HepG2 (cell line): ENCODE measurements at regions not wholly inside any gene's neighbourhood (a gene's known extent, or its start where the extent isn't known, plus 50 kb on each side); places are given as distances from the start of the nearest gene placed in this dataset.

Experiments
- SOX5 ChIP-seq: IDR thresholded peaks from 2 replicates; pipeline ENCODE4 v1.6.1; 2016; ENCODE audit warnings: borderline replicate concordance
- TCF7L2 ChIP-seq: IDR thresholded peaks from 2 replicates; pipeline ENCODE4 v1.6.1; 2011; ENCODE audit warnings: mild to moderate bottlenecking, low read depth, low read length, moderate library complexity
- ZBTB1 ChIP-seq: sonication (generic); formaldehyde crosslinking; IDR thresholded peaks from 2 replicates; pipeline ENCODE4 v1.4.0; 2020; ENCODE audit warnings: missing genetic modification reagents, borderline replicate concordance
- ZFP36 ChIP-seq: fragments of 150-350 bp; IDR thresholded peaks from 2 replicates; pipeline ENCODE4 v1.6.1; 2018; ENCODE audit warnings: borderline replicate concordance, low read length, low read depth; ENCODE audit not compliant: partially characterized antibody
- ZNF670 ChIP-seq: sonication (generic); formaldehyde crosslinking; IDR thresholded peaks from 2 replicates; pipeline ENCODE4 v1.8.0; 2022; ENCODE audit warnings: mild to moderate bottlenecking, missing genetic modification reagents, borderline replicate concordance
- TF ChIP-seq, protein P1 (sequence below): sonication (generic); formaldehyde crosslinking; IDR thresholded peaks from 2 replicates; pipeline ENCODE4 v1.8.1; 2023; ENCODE audit warnings: mild to moderate bottlenecking, missing genetic modification reagents, borderline replicate concordance

DNA sequence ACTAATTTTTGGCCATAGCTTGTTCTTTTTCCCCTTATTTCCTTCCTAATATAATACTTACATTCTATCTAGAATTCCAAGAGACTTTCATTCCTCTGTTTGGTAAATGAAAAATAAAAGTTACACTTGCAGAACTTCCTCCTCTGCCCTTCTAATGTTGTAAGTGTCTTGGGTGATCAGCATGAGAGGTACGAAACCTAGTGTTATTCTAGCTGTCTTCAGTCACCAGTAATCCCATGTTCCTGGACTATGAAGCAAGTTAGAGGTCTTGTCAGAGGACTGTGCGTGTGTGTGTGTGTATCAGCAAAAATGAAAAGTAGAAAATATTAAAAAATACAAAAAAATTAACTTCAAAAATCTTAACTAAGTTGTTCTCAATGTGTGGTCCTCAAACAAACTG lies 307.0 kb downstream of the SPRY2 start:
- no peak for TF ChIP-seq ZFP36
- TF ChIP-seq ZBTB1 = no peak
- TF ChIP-seq TCF7L2 = no peak
- TF ChIP-seq ZNF670 (CRISPR knock-in tag) = no peak
- TF ChIP-seq, protein P1, sequence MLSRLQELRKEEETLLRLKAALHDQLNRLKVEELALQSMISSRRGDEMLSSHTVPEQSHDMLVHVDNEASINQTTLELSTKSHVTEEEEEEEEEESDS (CRISPR knock-in tag) = no peak
- TF ChIP-seq SOX5 (CRISPR knock-in tag) = no peak
